Testis (tissue), 2 donors: ENCODE measurements at regions not wholly inside any gene's neighbourhood (a gene's known extent, or its start where the extent isn't known, plus 50 kb on each side); places are given as distances from the start of the nearest gene placed in this dataset.

Source experiments
- CTCF ChIP-seq, 3 experiments: fragments of 450-650 bp in 2 of 3; fragments of 200-600 bp in 1 of 3; sonication (generic) in 1 of 3; IDR thresholded peaks; one replicate each; pipeline ENCODE4 v1.5.1; 2016 to 2019; ENCODE audit warnings: antibody characterized with exemption in 3 of 3, mild to moderate bottlenecking in 2 of 3, moderate library complexity in 1 of 3
- POLR2A ChIP-seq: fragments of 450-650 bp; IDR thresholded peaks from one replicate; pipeline ENCODE4 v1.6.1; 2017; ENCODE audit warnings: antibody characterized with exemption, mild to moderate bottlenecking, moderate library complexity

- TF ChIP-seq CTCF (IDR thresholded peaks at IDR 0.05) (no peak), POLR2A (no peak)
Observed at GRCh38 chr12:76208129-76208528, 123.6 kb upstream of the NAP1L1 start.
